HepG2 (cell line): ENCODE measurements at regions not wholly inside any gene's neighbourhood (a gene's known extent, or its start where the extent isn't known, plus 50 kb on each side); places are given as distances from the start of the nearest gene placed in this dataset.

ENCODE experiments used
- ATAC-seq: fragments of 200-7000 bp; cut with Tn5 transposase; 3 replicates; pipeline ENCODE4 v1.9.1; 2020; ENCODE audit warnings: mild to moderate bottlenecking, moderate library complexity
- BruUV-seq: library from RNA; stranded (reverse); fragments of 400-500 nt; replicated peaks from 2 replicates; lab custom pipeline; 2021; lab: Mats Ljungman, UMichigan
- CTCF ChIA-PET: fragments of 300-600 bp; formaldehyde crosslinking; extraction: SDS; loops from one replicate; lab custom pipeline; 2021; ENCODE audit warnings: low total read pairs, inconsistent platforms, low intra/inter-chr PET ratio; lab: Yijun Ruan, JAX
- POLR2A ChIA-PET: fragments of 350-600 bp; sonication (Branson Sonifier 250); formaldehyde crosslinking; loops from one replicate; lab custom pipeline; 2020; ENCODE audit warnings: antibody characterized with exemption, inconsistent platforms; lab: Yijun Ruan, JAX
- DNase-seq: peaks from one replicate; pipeline ENCODE4 v3.0.0-alpha.2; 2015; ENCODE audit warnings: low spot score
- FAIRE-seq: peaks from 3 replicates; lab custom pipeline; 2011; peaks lifted over from hg19 to GRCh38; lab: Jason Lieb, UNC
- H2AFZ ChIP-seq: one replicate; pipeline ENCODE4 v1.6.1; 2011; ENCODE audit warnings: low read length, inconsistent platforms
- H3K27ac ChIP-seq: fragments of 300-600 bp; 3 replicates; pipeline ENCODE4 v1.8.0; 2011; ENCODE audit warnings: mixed run types, mild to moderate bottlenecking, mixed read lengths, low read length, inconsistent platforms; ENCODE audit not compliant: insufficient read depth; ENCODE audit errors: extremely low read length
- H3K27me3 ChIP-seq, 2 experiments: fragments of 200-600 bp in 1 of 2; 2 replicates in 1 of 2; 3 replicates in 1 of 2; pipeline versions ENCODE4 v1.6.0 to v1.8.0; 2011; ENCODE audit warnings: low read length in 2 of 2, mild to moderate bottlenecking in 2 of 2, moderate library complexity in 2 of 2, inconsistent platforms in 1 of 2; ENCODE audit not compliant: insufficient read depth in 2 of 2, control insufficient read depth in 1 of 2
- H3K36me3 ChIP-seq, 2 experiments: fragments of 200-600 bp in 1 of 2; replicated peaks in 1 of 2; 2 replicates in 1 of 2; 3 replicates in 1 of 2; pipeline versions ENCODE4 v1.5.1 to v1.8.0; 2011; ENCODE audit warnings: low read length in 2 of 2, inconsistent platforms in 1 of 2; ENCODE audit not compliant: insufficient read depth in 2 of 2, control insufficient read depth in 1 of 2
- H3K4me1 ChIP-seq: 2 replicates; pipeline ENCODE4 v1.5.1; 2012; ENCODE audit warnings: low read length, inconsistent platforms; ENCODE audit not compliant: insufficient read depth
- H3K4me2 ChIP-seq: 2 replicates; pipeline ENCODE4 v1.6.0; 2011; ENCODE audit warnings: low read depth, low read length, inconsistent platforms
- H3K4me3 ChIP-seq, 3 experiments: fragments of 200-600 bp in 1 of 3; sonication (generic), shearing (Covaris generic) in 1 of 3; replicated peaks in 1 of 3; 2 replicates each; pipeline ENCODE4 v1.5.1; 2011 to 2016; ENCODE audit warnings: low read length in 3 of 3, inconsistent platforms in 2 of 3, low read depth in 2 of 3, mild to moderate bottlenecking in 2 of 3, control low read depth in 1 of 3, mixed read lengths in 1 of 3; ENCODE audit not compliant: insufficient read depth in 1 of 3
- H3K79me2 ChIP-seq: one replicate; pipeline ENCODE4 v1.6.1; 2011; ENCODE audit warnings: low read length, inconsistent platforms; ENCODE audit not compliant: insufficient read depth
- H3K9ac ChIP-seq: 2 replicates; pipeline ENCODE4 v1.6.0; 2011; ENCODE audit warnings: mild to moderate bottlenecking, low read depth, low read length, inconsistent platforms; ENCODE audit not compliant: insufficient read depth
- H3K9me3 ChIP-seq: 2 replicates; pipeline ENCODE4 v1.5.1; 2012; ENCODE audit warnings: mild to moderate bottlenecking, low read length
- H4K20me1 ChIP-seq: 2 replicates; pipeline ENCODE4 v1.6.0; 2011; ENCODE audit warnings: inconsistent platforms, mild to moderate bottlenecking, low read length, moderate library complexity; ENCODE audit not compliant: insufficient read depth
- TEAD3 ChIP-seq: optimal IDR thresholded peaks from 2 replicates; pipeline ENCODE3; 2016; ENCODE audit warnings: borderline replicate concordance
- ZNF431 ChIP-seq: sonication (generic); formaldehyde crosslinking; IDR thresholded peaks from 2 replicates; pipeline ENCODE4 v1.9.0; 2022; ENCODE audit warnings: missing genetic modification reagents, low read depth, mild to moderate bottlenecking, borderline replicate concordance
- WGBS: methylation state at CpG from one replicate; pipeline ENCODE4 v1.1.6; 2017; ENCODE audit warnings: low lambda C conversion rate; 5-methylcytosine and 5-hydroxymethylcytosine counted together
- in situ Hi-C: cut with HindIII; loops from 2 replicates; pipeline ENCODE4 v1.10.0; 2017; ENCODE audit warnings: low pct_unique_long_range_greater_than_20kb; ENCODE audit not compliant: extremely low pct_ligation_motif_present
- intact Hi-C: fragments of 100-400 bp; cut with micrococcal nuclease; formaldehyde crosslinking; loops from one replicate; pipeline ENCODE4 v1.10.0; 2022; ENCODE audit not compliant: unreplicated experiment
- TF ChIP-seq, protein P1 (sequence below): sonication (generic); formaldehyde crosslinking; IDR thresholded peaks from 2 replicates; pipeline ENCODE4 v1.5.0; 2020; ENCODE audit warnings: mild to moderate bottlenecking, missing genetic modification reagents
- TF ChIP-seq, protein P2 (sequence below): IDR thresholded peaks from 2 replicates; pipeline ENCODE4 v1.6.1; 2012; ENCODE audit warnings: inconsistent platforms
- TF ChIP-seq, protein P3 (sequence below): IDR thresholded peaks from 2 replicates; pipeline ENCODE4 v1.6.1; 2016; ENCODE audit warnings: mild to moderate bottlenecking
- TF ChIP-seq, protein P4 (sequence below): IDR thresholded peaks from 2 replicates; pipeline ENCODE4 v1.6.1; 2016; ENCODE audit warnings: missing compliant biosample characterization, missing genetic modification reagents, borderline replicate concordance

DNA sequence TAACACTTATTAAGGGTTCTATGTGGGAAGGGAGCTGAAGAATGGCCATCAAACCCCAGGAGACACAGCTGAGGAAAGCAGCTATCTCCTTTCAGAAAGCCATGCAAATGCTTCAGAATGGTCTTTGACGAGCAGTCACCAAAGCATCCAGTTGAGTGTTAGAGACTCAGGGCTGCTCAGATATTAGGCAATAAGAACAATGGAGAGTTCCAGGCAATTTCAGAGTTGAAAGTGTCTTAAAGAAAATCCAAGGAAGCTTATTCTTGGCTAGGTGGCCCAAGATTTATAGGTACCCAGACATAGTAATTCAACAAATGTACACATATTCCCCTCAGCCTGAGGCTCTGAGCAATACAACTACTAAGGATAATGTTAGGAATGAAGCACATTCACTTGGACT, 180.1 kb upstream of the SOX4 start:
- Histone ChIP-seq H3K36me3 (no peaks in the 10 kb centered on the region), H3K79me2 (no peaks in the 10 kb centered on the region), H3K4me3 (no peak overlapping the region), H3K4me1 (no peaks in the 10 kb centered on the region), H3K27me3 (no peaks in the 10 kb centered on the region; a peak in 1 of 5 replicates), H4K20me1 (no peaks in the 10 kb centered on the region), H3K9ac (no peak overlapping the region), H3K9me3 (no peaks in the 10 kb centered on the region), H3K4me2 (no peak overlapping the region), H2AFZ (no peak overlapping the region), H3K27ac (no peak overlapping the region)
- DNase-seq: no peak
- TF ChIP-seq, protein P1, sequence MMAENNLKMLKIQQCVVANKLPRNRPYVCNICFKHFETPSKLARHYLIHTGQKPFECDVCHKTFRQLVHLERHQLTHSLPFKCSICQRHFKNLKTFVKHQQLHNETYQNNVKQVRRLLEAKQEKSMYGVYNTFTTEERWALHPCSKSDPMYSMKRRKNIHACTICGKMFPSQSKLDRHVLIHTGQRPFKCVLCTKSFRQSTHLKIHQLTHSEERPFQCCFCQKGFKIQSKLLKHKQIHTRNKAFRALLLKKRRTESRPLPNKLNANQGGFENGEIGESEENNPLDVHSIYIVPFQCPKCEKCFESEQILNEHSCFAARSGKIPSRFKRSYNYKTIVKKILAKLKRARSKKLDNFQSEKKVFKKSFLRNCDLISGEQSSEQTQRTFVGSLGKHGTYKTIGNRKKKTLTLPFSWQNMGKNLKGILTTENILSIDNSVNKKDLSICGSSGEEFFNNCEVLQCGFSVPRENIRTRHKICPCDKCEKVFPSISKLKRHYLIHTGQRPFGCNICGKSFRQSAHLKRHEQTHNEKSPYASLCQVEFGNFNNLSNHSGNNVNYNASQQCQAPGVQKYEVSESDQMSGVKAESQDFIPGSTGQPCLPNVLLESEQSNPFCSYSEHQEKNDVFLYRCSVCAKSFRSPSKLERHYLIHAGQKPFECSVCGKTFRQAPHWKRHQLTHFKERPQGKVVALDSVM (CRISPR knock-in tag): no peak
- TF ChIP-seq, protein P2, sequence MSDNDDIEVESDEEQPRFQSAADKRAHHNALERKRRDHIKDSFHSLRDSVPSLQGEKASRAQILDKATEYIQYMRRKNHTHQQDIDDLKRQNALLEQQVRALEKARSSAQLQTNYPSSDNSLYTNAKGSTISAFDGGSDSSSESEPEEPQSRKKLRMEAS: no peak
- TF ChIP-seq, protein P3, sequence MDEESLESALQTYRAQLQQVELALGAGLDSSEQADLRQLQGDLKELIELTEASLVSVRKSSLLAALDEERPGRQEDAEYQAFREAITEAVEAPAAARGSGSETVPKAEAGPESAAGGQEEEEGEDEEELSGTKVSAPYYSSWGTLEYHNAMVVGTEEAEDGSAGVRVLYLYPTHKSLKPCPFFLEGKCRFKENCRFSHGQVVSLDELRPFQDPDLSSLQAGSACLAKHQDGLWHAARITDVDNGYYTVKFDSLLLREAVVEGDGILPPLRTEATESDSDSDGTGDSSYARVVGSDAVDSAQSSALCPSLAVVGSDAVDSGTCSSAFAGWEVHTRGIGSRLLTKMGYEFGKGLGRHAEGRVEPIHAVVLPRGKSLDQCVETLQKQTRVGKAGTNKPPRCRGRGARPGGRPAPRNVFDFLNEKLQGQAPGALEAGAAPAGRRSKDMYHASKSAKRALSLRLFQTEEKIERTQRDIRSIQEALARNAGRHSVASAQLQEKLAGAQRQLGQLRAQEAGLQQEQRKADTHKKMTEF: no peak
- no peak for TF ChIP-seq TEAD3 (CRISPR knock-in tag)
- TF ChIP-seq, protein P4, sequence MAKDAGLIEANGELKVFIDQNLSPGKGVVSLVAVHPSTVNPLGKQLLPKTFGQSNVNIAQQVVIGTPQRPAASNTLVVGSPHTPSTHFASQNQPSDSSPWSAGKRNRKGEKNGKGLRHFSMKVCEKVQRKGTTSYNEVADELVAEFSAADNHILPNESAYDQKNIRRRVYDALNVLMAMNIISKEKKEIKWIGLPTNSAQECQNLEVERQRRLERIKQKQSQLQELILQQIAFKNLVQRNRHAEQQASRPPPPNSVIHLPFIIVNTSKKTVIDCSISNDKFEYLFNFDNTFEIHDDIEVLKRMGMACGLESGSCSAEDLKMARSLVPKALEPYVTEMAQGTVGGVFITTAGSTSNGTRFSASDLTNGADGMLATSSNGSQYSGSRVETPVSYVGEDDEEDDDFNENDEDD: no peak
- no peak for TF ChIP-seq ZNF431 (CRISPR knock-in tag)
- FAIRE-seq: no peak
- ChIA-PET CTCF (no interaction called here), POLR2A (no interaction called here)
- no TSS peak for BruUV-seq
- no peak for ATAC-seq
- in situ Hi-C loops (no loop called here), intact Hi-C loops (no loop called here)
- 58% methylated on average over 1 of the region's 1 CpG for WGBS
